HK-2 (cell line): ENCODE measurements at regions not wholly inside any gene's neighbourhood (a gene's known extent, or its start where the extent isn't known, plus 50 kb on each side); places are given as distances from the start of the nearest gene placed in this dataset.
"Not testable (repeated sequence)": the region's sequence is repeated elsewhere in the genome, so short reads cannot be mapped to it uniquely, and the experiment has no call there.

ENCODE experiments used
- DNase-seq: peaks from one replicate; pipeline ENCODE4 v3.0.0-alpha.2; 2018; ENCODE audit not compliant: unreplicated experiment

DNA sequence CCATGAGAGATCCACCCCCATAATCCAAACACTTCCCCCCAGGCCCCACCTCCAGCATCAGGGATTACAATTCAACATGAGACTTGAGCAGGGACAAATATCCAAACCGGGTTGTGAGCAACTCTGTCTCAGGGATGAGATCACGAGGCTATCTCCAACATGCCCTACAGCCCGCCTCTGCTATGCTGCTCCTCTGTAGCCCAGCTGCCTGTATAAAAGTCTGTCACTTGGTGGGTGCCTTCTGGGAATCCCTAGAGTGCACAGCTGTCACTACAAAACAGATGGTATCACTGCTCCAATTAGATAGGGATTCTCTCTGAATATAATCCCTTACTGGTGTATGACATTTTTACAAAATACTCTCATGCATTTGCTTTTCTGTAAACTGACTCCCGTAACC is 114.9 kb upstream of the NANOS1 start:
- DNase-seq, result no peak

DNA sequence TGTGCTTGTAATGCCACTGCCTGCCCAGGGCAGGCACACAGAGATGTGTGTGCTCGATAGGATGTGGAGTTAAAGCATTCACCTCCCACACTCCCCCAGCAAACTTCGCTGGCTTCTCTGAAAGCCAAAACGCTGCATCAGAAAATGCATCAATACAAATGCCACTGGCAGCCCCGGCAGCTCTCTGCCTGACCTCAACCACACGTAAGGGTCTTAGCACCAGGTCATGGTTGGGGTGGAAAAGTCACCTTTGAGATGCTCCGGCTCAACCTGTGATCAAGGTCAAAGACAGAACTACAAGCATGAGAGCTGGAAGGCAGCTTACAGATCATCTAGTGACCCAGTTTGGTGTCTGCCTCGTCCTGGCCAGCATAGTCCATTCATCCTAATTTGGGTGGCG is 114.4 kb upstream of the NANOS1 start:
- no peak for DNase-seq

DNA sequence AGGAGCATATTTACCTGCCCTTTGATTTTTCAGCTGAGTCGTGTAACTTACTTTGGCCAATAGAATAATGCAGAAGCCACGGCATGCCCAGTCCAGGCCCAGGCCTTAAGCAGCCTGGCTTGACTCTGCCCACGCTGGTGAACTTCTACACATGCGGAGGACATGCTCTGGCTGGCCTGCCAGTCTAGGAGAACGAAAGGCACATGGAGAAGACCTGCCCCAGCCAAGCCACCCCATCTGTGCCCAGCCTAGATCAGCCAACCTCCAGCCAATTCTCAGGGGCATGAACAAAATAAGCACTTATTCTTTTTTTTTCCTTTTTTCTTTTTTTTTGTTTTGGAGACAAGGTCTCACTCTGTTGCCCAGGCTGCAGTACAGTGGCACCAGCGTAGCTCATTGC is 112.7 kb upstream of the NANOS1 start:
- DNase-seq, result no peak

DNA sequence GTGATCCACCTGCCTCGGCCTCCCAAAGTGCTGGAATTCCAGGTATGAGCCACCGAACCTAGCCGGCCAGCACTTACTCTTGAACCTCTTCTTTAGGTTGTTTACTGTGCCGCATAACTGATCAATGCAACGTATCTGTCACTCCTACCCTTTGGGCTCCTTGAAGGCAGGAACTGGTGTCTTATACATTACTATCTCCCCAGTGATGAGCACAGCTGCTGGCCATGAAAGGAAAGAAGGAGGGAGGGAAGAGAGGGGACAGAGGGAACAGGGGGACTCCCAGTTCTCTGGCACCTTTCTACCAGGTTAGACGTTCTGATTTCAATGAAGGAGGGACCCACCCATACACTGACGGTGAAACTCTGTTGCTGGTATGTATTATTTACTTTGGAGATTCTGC is 111.8 kb upstream of the NANOS1 start:
- no peak for DNase-seq

DNA sequence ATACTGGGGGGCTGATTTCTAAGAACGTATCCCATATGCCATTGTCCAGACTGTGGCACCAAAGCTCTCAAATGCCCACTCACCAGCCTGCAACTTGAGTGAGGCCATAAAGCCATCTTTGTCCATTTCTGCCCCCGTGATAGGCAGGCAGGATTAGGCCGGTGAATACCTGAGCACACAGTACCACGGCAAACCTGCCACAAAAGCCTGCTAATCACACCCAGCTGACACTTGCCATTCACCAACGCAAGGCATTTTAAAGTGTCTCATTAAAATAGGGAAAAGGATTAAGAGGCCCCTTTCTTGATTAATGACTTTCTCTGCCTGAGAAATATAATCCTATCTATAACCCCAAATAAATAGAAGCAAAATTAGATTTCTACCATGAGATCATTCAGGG is 111.4 kb upstream of the NANOS1 start:
- no peak for DNase-seq

DNA sequence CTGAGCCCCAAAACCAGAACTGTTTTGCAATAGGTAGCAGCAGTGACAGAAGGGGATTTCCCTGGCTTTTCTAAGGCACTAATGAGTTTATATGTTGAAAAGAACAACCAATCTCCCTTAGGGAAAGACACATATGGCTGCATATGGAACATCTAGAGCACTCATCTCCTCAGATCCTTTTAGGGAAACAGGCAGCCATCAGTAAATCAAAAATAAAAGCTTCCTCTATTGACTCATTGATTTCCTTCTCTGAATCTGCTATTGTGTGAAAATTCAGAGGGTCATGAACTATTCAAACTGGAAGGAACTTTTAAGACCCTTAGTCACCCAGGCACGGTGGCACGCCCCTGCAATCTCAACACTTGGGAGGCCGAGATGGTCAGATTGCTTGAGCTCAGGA is 110.9 kb upstream of the NANOS1 start:
- no peak for DNase-seq

DNA sequence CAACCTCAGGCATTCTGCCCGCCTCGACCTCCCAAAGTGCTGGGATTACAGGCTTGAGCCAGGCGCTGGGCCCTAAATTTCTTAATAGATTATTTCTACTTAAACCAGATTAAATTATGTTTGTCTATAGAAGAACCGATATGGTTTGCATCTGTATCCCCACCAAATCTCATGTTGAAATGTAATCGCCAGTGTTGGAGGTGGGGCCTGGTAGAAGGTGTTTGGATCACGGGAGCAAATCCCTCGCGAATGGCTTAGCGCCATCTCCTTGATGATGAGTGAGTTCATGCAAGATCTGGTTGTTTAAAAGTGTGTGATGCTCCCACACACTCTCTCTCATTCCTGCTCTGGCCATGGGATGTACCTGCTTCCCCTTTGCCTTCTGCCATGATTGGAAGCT is 109.3 kb upstream of the NANOS1 start:
- DNase-seq, result no peak

DNA sequence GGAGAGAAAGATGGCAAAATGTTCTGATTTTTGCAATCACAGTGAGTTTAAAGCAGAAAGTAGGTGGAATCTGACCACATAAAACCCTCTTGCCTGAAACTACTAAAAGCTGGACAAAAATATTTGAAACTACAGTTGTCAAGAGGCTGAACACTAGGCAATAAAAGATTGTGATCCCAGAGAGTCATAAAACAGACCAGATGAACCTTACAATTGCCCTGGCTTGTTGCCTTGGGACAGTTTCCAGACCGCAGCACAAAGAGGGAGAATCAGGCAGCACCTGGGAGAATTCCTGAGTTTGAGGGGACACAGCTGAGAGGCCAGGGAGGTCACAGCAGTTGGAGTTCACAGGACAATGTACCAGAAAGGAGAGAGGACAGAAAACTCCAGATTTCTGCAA is 107.3 kb upstream of the NANOS1 start:
- no peak for DNase-seq

DNA sequence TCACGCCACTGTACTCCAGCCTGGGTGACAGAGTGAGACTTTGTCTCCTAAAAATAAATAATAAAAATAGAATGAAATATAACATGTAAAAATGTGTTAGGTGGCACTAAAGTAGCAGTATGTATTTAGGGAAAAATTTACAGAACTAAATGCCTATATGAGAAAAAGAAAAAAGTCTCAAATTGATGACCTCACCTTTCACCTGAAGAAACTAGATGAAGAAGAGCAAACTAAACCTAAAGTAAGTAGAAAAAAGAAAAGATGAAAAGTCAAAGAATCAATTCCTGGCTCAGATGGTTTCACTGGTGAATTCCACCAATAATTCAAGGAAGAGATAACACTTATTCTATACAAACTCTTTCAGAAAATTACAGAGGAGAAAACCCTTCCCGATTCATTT is 106.5 kb upstream of the NANOS1 start:
- no peak for DNase-seq

DNA sequence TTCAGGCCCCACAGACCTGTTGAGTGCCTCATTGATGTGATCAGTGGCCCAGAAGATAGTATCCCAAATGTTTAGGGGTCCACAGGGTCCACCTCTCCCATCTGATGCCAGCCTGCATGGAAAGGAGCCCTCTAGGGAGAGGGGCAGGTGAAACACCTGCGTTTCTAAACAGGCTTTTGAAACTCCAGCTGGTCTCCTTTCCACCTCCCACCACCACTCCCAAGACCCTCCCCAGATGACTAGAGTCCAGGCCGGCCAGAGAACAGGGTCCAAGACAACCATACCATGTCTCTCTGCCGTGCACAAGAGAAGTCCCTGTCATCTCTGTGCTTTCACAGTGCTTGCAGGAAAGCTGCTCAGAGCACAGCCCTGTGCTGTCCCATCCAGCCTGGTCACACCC is 105.0 kb upstream of the NANOS1 start:
- DNase-seq, result no peak

DNA sequence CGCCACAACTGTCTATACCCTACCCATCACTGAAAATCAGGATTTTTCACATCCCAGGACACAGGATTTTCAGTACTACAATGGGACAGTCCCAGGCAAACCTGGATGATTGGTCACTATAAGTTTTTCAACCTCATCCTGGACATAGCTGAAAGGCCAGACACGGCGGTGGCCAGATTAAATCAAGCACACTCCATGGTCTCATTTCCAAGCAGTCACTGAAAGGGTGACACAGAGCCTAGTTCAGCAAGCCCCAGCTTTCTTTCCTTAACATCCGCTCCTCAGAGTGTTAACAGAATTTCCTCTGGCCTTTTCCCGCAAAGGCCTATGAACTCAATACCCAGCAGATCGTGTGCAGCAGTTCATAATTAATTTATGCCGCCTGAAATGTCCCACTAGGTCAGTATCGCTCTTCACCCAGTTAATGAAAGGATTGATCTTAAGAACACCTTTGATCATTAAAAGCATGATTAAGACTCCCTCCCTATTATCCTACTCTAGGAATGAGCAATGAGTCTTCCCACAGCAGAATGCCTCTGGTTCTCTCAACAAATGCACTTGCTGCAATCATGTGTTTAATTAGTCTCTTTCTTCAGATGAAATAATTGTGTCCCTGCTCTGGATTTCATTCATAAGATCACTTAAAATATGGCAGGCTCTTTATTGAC is 104.0 kb upstream of the NANOS1 start:
- DNase-seq, result no peak

DNA sequence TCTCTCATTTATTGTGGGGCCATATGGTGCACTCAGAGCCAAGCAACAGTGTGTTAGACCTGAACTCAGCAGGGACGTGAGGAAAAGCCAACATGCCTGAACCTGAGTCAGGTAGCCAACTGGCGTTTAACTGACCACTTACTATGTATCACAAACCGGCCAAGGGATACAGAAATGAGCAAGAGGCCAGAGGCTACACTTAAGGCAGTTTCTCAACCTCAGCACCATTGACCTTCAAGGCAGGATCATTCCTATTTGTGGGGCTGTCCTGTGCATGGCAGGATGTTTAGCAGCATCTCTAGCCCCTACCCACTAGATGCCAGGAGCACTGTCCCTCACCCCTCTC is 103.5 kb upstream of the NANOS1 start:
- no peak for DNase-seq

DNA sequence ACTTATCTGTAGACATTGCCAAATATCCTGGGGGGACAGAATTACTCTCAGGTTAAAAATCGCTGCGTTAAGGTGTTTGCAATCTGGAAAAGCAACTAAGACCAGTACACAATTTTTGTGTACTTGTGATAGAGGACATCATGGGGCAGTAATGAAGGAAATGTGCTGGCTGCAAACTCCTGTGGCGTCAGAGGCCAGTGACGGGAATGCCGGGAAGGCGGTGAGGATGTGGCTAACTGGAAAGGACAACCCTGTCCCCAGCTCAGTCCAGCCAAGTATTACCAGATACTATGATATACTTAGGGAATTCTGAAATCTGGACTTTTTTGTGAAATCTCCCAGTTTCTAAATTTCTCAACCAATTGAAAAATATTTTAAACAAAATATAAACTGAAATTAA is 103.1 kb upstream of the NANOS1 start:
- no peak for DNase-seq

DNA sequence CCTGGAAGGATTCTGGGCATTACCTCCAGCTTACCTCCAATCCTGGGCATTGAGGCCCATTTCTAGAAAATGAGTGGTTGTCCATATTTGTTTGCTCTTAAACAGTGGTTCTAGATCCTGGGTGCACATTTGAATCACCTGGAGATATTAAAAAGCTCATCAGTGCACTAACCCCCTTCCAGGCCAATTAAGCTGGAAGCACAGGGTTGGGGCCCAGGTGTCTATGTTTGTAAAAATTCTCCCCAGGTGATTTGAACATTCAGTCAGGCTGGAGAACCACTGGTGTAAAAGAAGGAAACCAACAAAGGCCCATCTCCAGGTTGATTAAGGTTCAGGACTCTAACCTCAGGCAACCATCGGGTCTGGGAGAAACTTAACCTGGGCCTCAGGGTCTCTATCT is 102.6 kb upstream of the NANOS1 start:
- DNase-seq, result no peak

DNA sequence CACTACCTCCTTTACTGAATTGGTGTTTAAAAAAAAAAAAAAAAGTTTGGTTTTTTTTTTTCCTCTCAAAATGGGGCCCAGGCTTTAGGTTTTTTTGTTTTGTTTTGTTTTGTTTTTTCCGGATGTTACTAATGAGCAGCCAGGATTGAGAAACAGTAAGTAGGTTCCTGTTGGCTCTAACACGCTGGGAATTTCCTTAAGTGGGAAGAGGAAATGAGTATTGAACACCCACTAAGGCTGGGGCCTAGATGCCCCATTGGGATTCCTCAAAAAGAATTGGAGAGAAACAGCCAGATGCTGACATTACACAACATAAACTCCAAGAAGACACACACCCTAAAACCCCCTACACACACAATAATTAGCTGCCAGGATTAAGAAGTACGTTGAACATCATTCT is 102.2 kb upstream of the NANOS1 start:
- no peak for DNase-seq

DNA sequence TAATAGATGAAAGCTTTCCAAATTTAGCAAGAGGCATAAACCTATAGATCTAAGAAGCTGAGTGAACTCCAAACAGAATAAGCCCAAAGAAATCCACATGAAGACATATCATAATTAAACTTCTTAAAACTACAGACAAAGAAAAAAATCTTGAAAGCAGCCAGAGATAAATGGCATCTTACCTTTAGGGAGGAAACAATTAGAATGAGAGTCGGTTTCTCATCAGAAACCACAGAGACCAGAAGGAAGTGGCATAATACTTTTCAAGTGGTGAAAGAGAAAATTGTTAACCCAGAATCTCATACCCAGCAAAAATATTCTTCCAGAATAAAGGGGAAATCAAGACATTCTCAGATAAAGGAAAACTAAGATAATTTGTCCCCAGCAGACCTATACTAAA is 98.9 kb upstream of the NANOS1 start:
- no peak for DNase-seq

DNA sequence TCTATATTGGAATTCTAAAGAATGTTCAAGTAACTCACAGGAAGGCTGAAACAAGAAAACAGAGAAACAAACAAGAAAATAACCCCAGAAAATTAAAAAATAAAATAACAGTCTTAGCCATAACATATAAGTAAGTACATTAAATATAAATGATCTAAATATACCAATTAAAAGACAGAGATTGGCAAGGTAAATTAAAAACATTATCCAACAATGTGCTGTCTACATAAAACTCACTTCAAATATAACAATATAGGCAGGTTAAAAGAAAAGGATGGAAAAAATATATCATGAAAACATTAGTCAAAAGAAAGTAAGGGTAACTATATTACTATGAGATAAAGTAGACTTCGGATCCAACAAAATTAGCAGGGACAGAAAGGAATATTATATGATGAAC is 98.1 kb upstream of the NANOS1 start:
- no peak for DNase-seq

DNA sequence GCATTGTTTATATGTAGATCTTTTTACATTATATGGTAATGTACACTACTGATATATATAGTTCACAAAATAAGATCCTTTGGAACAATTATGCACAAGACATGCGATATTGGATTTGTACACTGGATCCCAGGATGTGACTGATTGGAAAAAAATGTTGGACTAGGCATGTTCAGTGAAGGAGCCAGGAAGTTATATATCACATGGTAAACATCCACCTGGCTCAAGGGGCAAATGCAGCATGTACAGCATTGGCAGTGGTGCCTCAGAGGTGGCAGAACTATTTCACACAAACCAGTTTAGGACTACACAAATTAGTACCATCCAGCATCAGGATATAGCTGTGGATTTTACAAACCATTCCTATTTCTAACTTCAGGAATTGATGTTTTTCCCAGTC is 97.4 kb upstream of the NANOS1 start:
- not testable (repeated sequence) for DNase-seq

DNA sequence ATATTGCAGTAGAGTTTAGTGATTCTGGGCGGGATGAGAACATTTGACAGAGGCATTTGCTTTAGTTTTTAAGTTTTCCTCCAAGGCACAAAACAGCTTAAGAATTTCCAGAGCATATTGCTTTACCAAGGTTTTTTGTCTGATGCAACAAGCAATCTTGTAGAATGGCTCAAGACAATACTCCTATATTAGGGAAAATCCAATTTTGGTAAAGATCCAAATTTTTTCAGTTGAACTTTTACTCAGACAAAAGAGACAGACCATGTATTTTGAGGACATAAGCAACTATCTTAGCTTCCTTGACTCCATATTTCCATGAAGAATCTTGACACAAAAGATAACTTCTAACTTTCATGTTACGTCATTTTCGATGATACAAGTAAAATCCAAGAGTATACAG is 92.3 kb upstream of the NANOS1 start:
- DNase-seq, result no peak

DNA sequence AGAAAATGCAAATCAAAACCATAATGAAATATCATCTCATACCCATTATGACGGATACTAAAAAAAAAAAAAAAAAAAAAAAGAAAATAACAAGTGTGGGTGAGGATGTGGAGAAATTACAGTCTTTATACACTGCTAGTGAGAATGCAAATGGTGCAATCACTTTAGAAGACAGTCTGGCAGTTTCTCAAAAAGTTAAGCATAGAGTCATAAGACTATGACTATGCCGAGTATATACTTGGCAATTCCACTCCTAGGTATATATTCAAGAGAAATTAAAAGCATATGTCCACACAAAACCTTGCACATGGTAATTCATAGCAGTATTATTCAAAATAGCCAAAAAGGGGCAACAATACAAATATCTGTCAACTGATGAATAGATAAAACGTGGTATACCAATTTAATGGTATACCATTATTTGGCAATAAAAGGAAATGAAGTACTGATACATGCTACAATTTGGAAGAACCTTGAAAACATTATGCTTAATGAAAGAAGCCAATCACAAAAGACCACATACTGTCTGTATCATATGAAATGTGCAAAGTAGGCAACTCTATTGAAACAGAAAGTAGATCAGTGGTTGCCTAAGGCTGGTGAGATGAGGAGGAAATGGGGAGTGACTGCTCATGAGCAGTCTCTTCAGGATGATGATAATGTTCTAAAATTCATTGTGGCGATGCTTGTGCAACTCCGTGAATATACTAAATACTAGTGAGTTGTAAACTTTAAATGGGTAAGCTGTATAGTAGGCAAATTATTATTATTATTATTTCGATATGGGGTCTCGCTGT is 90.1 kb upstream of the NANOS1 start:
- no peak for DNase-seq

DNA sequence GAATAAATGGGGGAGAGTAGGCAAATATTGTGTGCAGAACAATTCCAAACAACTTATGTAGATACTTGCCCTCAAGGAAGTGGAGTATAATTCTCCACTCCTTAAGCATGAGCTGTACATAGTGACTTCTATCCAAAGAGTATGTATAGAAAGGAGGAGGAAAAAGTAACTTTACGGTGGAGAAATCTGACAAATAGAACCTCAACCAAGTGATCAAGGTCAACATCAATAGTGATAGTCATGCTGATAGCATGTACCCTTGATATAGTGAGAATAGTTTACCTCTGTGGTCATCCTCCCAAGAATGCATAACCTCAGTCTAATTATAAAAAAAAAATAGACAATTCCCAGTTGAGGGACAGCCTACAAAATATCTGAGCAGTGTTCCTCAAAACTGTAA is 89.1 kb upstream of the NANOS1 start:
- no peak for DNase-seq

DNA sequence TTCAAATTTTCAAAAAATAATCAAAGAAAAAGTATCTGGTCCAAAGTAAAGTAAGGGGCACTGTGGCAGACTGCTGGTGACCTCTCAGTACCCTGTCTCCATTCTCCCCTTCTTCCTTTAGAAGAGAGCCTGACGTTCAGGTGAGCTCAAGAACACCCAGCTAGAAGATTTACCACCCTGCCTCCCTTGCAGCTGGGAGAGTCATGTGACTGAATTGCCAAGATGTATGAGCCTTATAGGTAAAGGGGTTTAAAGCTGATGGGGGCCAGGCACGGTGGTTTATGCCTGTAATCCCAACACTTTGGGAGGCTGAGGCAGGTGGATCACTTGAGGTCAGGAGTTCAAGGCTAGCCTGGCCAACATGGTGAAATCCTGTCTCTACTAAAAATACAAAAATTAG is 86.3 kb upstream of the NANOS1 start:
- DNase-seq, result no peak

DNA sequence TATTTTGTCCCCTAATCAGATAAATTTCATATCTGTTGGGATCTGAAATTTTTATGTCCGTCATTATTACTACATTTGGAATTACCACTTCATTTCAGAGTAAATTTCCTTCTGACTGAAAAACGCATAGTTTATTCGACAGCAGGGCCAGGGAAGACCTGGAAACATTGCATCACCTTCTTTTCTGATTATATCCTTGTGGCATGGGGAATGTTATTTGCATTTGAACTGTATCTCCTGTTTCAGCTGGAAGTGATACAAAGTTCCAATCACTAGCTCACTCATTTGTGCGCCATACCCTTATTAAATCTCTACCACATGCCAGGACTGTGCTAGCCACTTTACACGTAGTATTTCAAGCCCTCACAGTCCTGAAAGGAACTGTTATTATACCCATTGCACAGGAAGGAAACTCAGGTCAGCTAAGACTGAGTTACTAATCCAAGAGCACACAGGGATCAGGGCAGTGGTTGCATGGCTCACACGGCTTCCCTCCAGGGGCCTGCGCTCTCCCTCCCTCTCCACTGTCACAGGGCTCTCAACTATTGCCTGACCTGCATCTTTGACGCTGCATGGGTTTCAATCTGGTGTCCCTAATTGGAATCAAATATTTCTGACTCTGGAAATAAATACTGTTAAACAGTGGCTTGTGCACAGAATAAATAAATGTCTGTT is 84.4 kb upstream of the NANOS1 start:
- DNase-seq, result no peak
